HepG2 (cell line): ENCODE measurements at regions not wholly inside any gene's neighbourhood (a gene's known extent, or its start where the extent isn't known, plus 50 kb on each side); places are given as distances from the start of the nearest gene placed in this dataset.

Source experiments
- ATAC-seq: fragments of 200-7000 bp; cut with Tn5 transposase; 3 replicates; pipeline ENCODE4 v1.9.1; 2020; ENCODE audit warnings: mild to moderate bottlenecking, moderate library complexity
- BruUV-seq: library from RNA; stranded (reverse); fragments of 400-500 nt; replicated peaks from 2 replicates; lab custom pipeline; 2021; lab: Mats Ljungman, UMichigan
- CTCF ChIA-PET: fragments of 300-600 bp; formaldehyde crosslinking; extraction: SDS; loops from one replicate; lab custom pipeline; 2021; ENCODE audit warnings: low total read pairs, inconsistent platforms, low intra/inter-chr PET ratio; lab: Yijun Ruan, JAX
- POLR2A ChIA-PET: fragments of 350-600 bp; sonication (Branson Sonifier 250); formaldehyde crosslinking; loops from one replicate; lab custom pipeline; 2020; ENCODE audit warnings: antibody characterized with exemption, inconsistent platforms; lab: Yijun Ruan, JAX
- DNase-seq: peaks from one replicate; pipeline ENCODE4 v3.0.0-alpha.2; 2015; ENCODE audit warnings: low spot score
- FAIRE-seq: peaks from 3 replicates; lab custom pipeline; 2011; peaks lifted over from hg19 to GRCh38; lab: Jason Lieb, UNC
- H2AFZ ChIP-seq: one replicate; pipeline ENCODE4 v1.6.1; 2011; ENCODE audit warnings: low read length, inconsistent platforms
- H3K27ac ChIP-seq: fragments of 300-600 bp; 3 replicates; pipeline ENCODE4 v1.8.0; 2011; ENCODE audit warnings: mixed run types, mild to moderate bottlenecking, mixed read lengths, low read length, inconsistent platforms; ENCODE audit not compliant: insufficient read depth; ENCODE audit errors: extremely low read length
- H3K27me3 ChIP-seq, 2 experiments: fragments of 200-600 bp in 1 of 2; 2 replicates in 1 of 2; 3 replicates in 1 of 2; pipeline versions ENCODE4 v1.6.0 to v1.8.0; 2011; ENCODE audit warnings: low read length in 2 of 2, mild to moderate bottlenecking in 2 of 2, moderate library complexity in 2 of 2, inconsistent platforms in 1 of 2; ENCODE audit not compliant: insufficient read depth in 2 of 2, control insufficient read depth in 1 of 2
- H3K36me3 ChIP-seq, 2 experiments: fragments of 200-600 bp in 1 of 2; replicated peaks in 1 of 2; 2 replicates in 1 of 2; 3 replicates in 1 of 2; pipeline versions ENCODE4 v1.5.1 to v1.8.0; 2011; ENCODE audit warnings: low read length in 2 of 2, inconsistent platforms in 1 of 2; ENCODE audit not compliant: insufficient read depth in 2 of 2, control insufficient read depth in 1 of 2
- H3K4me1 ChIP-seq: 2 replicates; pipeline ENCODE4 v1.5.1; 2012; ENCODE audit warnings: low read length, inconsistent platforms; ENCODE audit not compliant: insufficient read depth
- H3K4me2 ChIP-seq: 2 replicates; pipeline ENCODE4 v1.6.0; 2011; ENCODE audit warnings: low read depth, low read length, inconsistent platforms
- H3K4me3 ChIP-seq, 3 experiments: fragments of 200-600 bp in 1 of 3; sonication (generic), shearing (Covaris generic) in 1 of 3; replicated peaks in 1 of 3; 2 replicates each; pipeline ENCODE4 v1.5.1; 2011 to 2016; ENCODE audit warnings: low read length in 3 of 3, inconsistent platforms in 2 of 3, low read depth in 2 of 3, mild to moderate bottlenecking in 2 of 3, control low read depth in 1 of 3, mixed read lengths in 1 of 3; ENCODE audit not compliant: insufficient read depth in 1 of 3
- H3K79me2 ChIP-seq: one replicate; pipeline ENCODE4 v1.6.1; 2011; ENCODE audit warnings: low read length, inconsistent platforms; ENCODE audit not compliant: insufficient read depth
- H3K9ac ChIP-seq: 2 replicates; pipeline ENCODE4 v1.6.0; 2011; ENCODE audit warnings: mild to moderate bottlenecking, low read depth, low read length, inconsistent platforms; ENCODE audit not compliant: insufficient read depth
- H3K9me3 ChIP-seq: 2 replicates; pipeline ENCODE4 v1.5.1; 2012; ENCODE audit warnings: mild to moderate bottlenecking, low read length
- H4K20me1 ChIP-seq: 2 replicates; pipeline ENCODE4 v1.6.0; 2011; ENCODE audit warnings: inconsistent platforms, mild to moderate bottlenecking, low read length, moderate library complexity; ENCODE audit not compliant: insufficient read depth
- IKZF4 ChIP-seq: sonication (generic); formaldehyde crosslinking; IDR thresholded peaks from 2 replicates; pipeline ENCODE4 v1.5.1; 2020; ENCODE audit warnings: borderline replicate concordance, mild to moderate bottlenecking, low read depth, missing genetic modification reagents; ENCODE audit errors: not compliant biosample characterization
- NR1H2 ChIP-seq: sonication (generic); formaldehyde crosslinking; IDR thresholded peaks from 2 replicates; pipeline ENCODE4 v1.8.1; 2022; ENCODE audit warnings: low read depth, missing genetic modification reagents, borderline replicate concordance
- PAWR ChIP-seq: sonication (generic); formaldehyde crosslinking; IDR thresholded peaks from 2 replicates; pipeline ENCODE4 v1.4.0; 2020; ENCODE audit warnings: missing genetic modification reagents, mild to moderate bottlenecking, borderline replicate concordance
- ZNF615 ChIP-seq: sonication (generic); formaldehyde crosslinking; IDR thresholded peaks from 2 replicates; pipeline ENCODE4 v1.5.0; 2020; ENCODE audit warnings: mild to moderate bottlenecking, missing genetic modification reagents, borderline replicate concordance
- WGBS: methylation state at CpG from one replicate; pipeline ENCODE4 v1.1.6; 2017; ENCODE audit warnings: low lambda C conversion rate; 5-methylcytosine and 5-hydroxymethylcytosine counted together
- in situ Hi-C: cut with HindIII; loops from 2 replicates; pipeline ENCODE4 v1.10.0; 2017; ENCODE audit warnings: low pct_unique_long_range_greater_than_20kb; ENCODE audit not compliant: extremely low pct_ligation_motif_present
- intact Hi-C: fragments of 100-400 bp; cut with micrococcal nuclease; formaldehyde crosslinking; loops from one replicate; pipeline ENCODE4 v1.10.0; 2022; ENCODE audit not compliant: unreplicated experiment
- TF ChIP-seq, protein P1 (sequence below): sonication (generic); formaldehyde crosslinking; IDR thresholded peaks from 2 replicates; pipeline ENCODE4 v1.4.0; 2020; ENCODE audit warnings: missing genetic modification reagents
- TF ChIP-seq, protein P2 (sequence below): sonication (generic); formaldehyde crosslinking; IDR thresholded peaks from 2 replicates; pipeline ENCODE4 v1.8.0; 2022; ENCODE audit warnings: missing genetic modification reagents, low read depth, mild to moderate bottlenecking, borderline replicate concordance
- TF ChIP-seq, protein P3 (sequence below): sonication (generic); formaldehyde crosslinking; IDR thresholded peaks from 2 replicates; pipeline ENCODE4 v1.5.1; 2020; ENCODE audit warnings: mild to moderate bottlenecking, missing genetic modification reagents, borderline replicate concordance
- TF ChIP-seq, protein P4 (sequence below): sonication (generic); formaldehyde crosslinking; IDR thresholded peaks from 2 replicates; pipeline ENCODE4 v1.8.0; 2022; ENCODE audit warnings: mild to moderate bottlenecking, missing genetic modification reagents, moderate library complexity

DNA sequence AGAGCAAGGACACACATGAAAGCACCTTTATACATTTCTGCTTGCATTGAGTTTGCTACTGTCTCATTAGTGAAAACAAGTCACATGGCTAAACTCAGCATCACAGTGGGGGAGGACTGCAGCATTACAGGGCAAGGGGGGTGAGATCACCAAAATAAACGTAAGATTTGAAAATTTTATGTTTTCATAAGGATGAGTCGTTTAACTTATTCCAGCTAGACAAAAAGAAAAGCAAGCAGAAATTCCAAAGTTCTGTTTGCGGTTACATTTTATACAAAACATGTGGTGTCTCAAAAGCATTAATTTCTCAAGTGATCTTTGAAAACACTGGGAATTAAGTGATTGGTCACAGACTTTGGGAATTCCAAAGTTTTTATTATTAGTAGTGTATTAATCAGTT lies 261.4 kb upstream of the RXFP2 start:
- BruUV-seq, result no TSS peak
- no peaks in the 10 kb centered on the region for H3K79me2 ChIP-seq
- no peaks in the 10 kb centered on the region for H3K36me3 ChIP-seq
- no peak for FAIRE-seq
- no peaks in the 10 kb centered on the region for H3K9me3 ChIP-seq
- H3K4me2 ChIP-seq, result no peak overlapping the region
- no peak overlapping the region for H3K27ac ChIP-seq
- no peaks in the 10 kb centered on the region for H4K20me1 ChIP-seq
- TF ChIP-seq, protein P1, sequence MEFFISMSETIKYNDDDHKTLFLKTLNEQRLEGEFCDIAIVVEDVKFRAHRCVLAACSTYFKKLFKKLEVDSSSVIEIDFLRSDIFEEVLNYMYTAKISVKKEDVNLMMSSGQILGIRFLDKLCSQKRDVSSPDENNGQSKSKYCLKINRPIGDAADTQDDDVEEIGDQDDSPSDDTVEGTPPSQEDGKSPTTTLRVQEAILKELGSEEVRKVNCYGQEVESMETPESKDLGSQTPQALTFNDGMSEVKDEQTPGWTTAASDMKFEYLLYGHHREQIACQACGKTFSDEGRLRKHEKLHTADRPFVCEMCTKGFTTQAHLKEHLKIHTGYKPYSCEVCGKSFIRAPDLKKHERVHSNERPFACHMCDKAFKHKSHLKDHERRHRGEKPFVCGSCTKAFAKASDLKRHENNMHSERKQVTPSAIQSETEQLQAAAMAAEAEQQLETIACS (CRISPR knock-in tag), result no peak
- TF ChIP-seq PAWR (CRISPR knock-in tag) (no peak), IKZF4 (CRISPR knock-in tag) (no peak), ZNF615 (CRISPR knock-in tag) (no peak), NR1H2 (CRISPR knock-in tag) (no peak)
- TF ChIP-seq, protein P2, sequence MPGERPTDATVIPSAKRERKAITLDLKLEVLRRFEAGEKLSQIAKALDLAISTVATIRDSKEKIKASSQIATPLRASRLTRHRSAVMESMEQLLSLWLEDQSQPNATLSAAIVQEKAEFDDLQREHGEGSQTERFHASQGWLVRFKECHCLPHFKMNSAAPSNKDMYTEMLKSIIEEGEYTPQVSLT (CRISPR knock-in tag), result no peak
- TF ChIP-seq, protein P3, sequence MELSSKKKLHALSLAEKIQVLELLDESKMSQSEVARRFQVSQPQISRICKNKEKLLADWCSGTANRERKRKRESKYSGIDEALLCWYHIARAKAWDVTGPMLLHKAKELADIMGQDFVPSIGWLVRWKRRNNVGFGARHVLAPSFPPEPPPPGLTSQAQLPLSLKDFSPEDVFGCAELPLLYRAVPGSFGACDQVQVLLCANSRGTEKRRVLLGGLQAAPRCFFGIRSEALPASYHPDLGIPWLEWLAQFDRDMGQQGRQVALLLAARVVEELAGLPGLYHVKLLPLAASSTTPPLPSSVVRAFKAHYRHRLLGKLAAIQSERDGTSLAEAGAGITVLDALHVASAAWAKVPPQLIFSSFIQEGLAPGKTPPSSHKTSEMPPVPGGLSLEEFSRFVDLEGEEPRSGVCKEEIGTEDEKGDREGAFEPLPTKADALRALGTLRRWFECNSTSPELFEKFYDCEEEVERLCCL, result no peak
- TF ChIP-seq, protein P4, sequence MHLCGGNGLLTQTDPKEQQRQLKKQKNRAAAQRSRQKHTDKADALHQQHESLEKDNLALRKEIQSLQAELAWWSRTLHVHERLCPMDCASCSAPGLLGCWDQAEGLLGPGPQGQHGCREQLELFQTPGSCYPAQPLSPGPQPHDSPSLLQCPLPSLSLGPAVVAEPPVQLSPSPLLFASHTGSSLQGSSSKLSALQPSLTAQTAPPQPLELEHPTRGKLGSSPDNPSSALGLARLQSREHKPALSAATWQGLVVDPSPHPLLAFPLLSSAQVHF (CRISPR knock-in tag), result no peak
- TF ChIP-seq, all 625 proteins: peak for 0
- Histone ChIP-seq H3K4me3 (no peak overlapping the region), H3K4me1 (no peaks in the 10 kb centered on the region), H3K27me3 (no peaks in the 10 kb centered on the region; a peak in 1 of 5 replicates), H2AFZ (no peak overlapping the region), H3K9ac (no peak overlapping the region)
- intact Hi-C loops (no loop called here), in situ Hi-C loops (no loop called here)
- 3% methylated on average over 3 of the region's 3 CpGs for WGBS
- no peak for ATAC-seq
- POLR2A ChIA-PET, result no interaction called here
- CTCF ChIA-PET, result no interaction called here
- DNase-seq, result no peak
